Gastrocnemius medialis (tissue), 4 donors: ENCODE measurements at regions not wholly inside any gene's neighbourhood (a gene's known extent, or its start where the extent isn't known, plus 50 kb on each side); places are given as distances from the start of the nearest gene placed in this dataset.

Source experiments
- CTCF ChIP-seq, 5 experiments: fragments of 450-650 bp in 3 of 5; fragments of 200-600 bp in 2 of 5; sonication (generic) in 2 of 5; IDR thresholded peaks in 4 of 5; conservative IDR thresholded peaks in 1 of 5; 1 replicate in 4 of 5; 2 replicates in 1 of 5; pipeline ENCODE4 v1.5.1; 2016 to 2019; ENCODE audit warnings: antibody characterized with exemption in 5 of 5, mild to moderate bottlenecking in 3 of 5, moderate library complexity in 3 of 5
- POLR2A ChIP-seq, 2 donors: fragments of 450-650 bp; IDR thresholded peaks; one replicate each; pipeline ENCODE4 v1.6.1; 2017; ENCODE audit warnings: antibody characterized with exemption in 2 of 2, mild to moderate bottlenecking in 2 of 2, moderate library complexity in 2 of 2

GRCh38 chr18:24995755-24996154 lies 356.2 kb downstream of the ZNF521 start:
- no peak for TF ChIP-seq CTCF (IDR thresholded peaks at IDR 0.05 in 4 of 5, conservative IDR thresholded peaks at IDR 0.05 in 1 of 5)
- TF ChIP-seq POLR2A (IDR thresholded peaks at IDR 0.05) = no peak
